H9 (cell line): ENCODE measurements at regions not wholly inside any gene's neighbourhood (a gene's known extent, or its start where the extent isn't known, plus 50 kb on each side); places are given as distances from the start of the nearest gene placed in this dataset.

Experiments used
- DNase-seq: peaks from one replicate; pipeline ENCODE4 v3.0.0-alpha.2; 2017
- H2AFZ ChIP-seq: one replicate; pipeline ENCODE4 v1.6.1; 2013; ENCODE audit warnings: mild to moderate bottlenecking, low read length, control low read depth, moderate library complexity
- H2AK5ac ChIP-seq: 2 replicates; pipeline ENCODE4 v1.6.1; 2013; ENCODE audit warnings: low read length, control low read depth, mixed read lengths; ENCODE audit not compliant: insufficient read length
- H2BK120ac ChIP-seq: one replicate; pipeline ENCODE4 v1.6.1; 2013; ENCODE audit warnings: low read depth, mild to moderate bottlenecking, low read length, control low read depth, inconsistent platforms; ENCODE audit not compliant: poor library complexity, severe bottlenecking
- H2BK12ac ChIP-seq: 2 replicates; pipeline ENCODE4 v1.6.1; 2013; ENCODE audit warnings: low read length, control low read depth, mixed read lengths, low read depth; ENCODE audit not compliant: insufficient read length
- H2BK15ac ChIP-seq: 2 replicates; pipeline ENCODE4 v1.6.1; 2013; ENCODE audit warnings: low read depth, low read length, control low read depth
- H2BK20ac ChIP-seq: one replicate; pipeline ENCODE4 v1.6.1; 2013; ENCODE audit warnings: low read depth, mild to moderate bottlenecking, low read length, control low read depth, inconsistent platforms; ENCODE audit not compliant: poor library complexity, severe bottlenecking
- H2BK5ac ChIP-seq: 2 replicates; pipeline ENCODE4 v1.6.1; 2013; ENCODE audit warnings: low read length, control low read depth, mixed read lengths; ENCODE audit not compliant: insufficient read length
- H3K14ac ChIP-seq: 2 replicates; pipeline ENCODE4 v1.6.1; 2013; ENCODE audit warnings: low read length, control low read depth; ENCODE audit not compliant: insufficient read depth
- H3K18ac ChIP-seq: 2 replicates; pipeline ENCODE4 v1.6.1; 2013; ENCODE audit warnings: low read depth, mild to moderate bottlenecking, mixed read lengths, low read length, control low read depth; ENCODE audit not compliant: insufficient read length
- H3K23ac ChIP-seq: 2 replicates; pipeline ENCODE4 v1.6.1; 2013; ENCODE audit warnings: low read length, control low read depth, mixed read lengths, low read depth; ENCODE audit not compliant: insufficient read length
- H3K23me2 ChIP-seq: 2 replicates; pipeline ENCODE4 v1.6.1; 2013; ENCODE audit warnings: low read depth, mild to moderate bottlenecking, mixed read lengths, low read length, control low read depth; ENCODE audit not compliant: insufficient read length, poor library complexity, severe bottlenecking
- H3K27ac ChIP-seq: 2 replicates; pipeline ENCODE4 v1.5.1; 2013; ENCODE audit warnings: low read length, control low read depth, mixed read lengths, low read depth; ENCODE audit not compliant: insufficient read length
- H3K27me3 ChIP-seq: 2 replicates; pipeline ENCODE4 v1.6.1; 2013; ENCODE audit warnings: low read length, control low read depth, inconsistent platforms; ENCODE audit not compliant: insufficient read depth
- H3K4ac ChIP-seq: 2 replicates; pipeline ENCODE4 v1.6.1; 2013; ENCODE audit warnings: low read depth, mild to moderate bottlenecking, control low read depth, inconsistent platforms, low read length, moderate library complexity
- H3K4me1 ChIP-seq: 2 replicates; pipeline ENCODE4 v1.6.1; 2013; ENCODE audit warnings: low read length, control low read depth, inconsistent platforms; ENCODE audit not compliant: insufficient read depth
- H3K4me2 ChIP-seq: 2 replicates; pipeline ENCODE4 v1.6.1; 2013; ENCODE audit warnings: low read length, control low read depth, mixed read lengths; ENCODE audit not compliant: insufficient read length, insufficient read depth
- H3K56ac ChIP-seq: 2 replicates; pipeline ENCODE4 v1.6.1; 2013; ENCODE audit warnings: low read depth, mild to moderate bottlenecking, mixed read lengths, low read length, control low read depth; ENCODE audit not compliant: insufficient read length
- H3K79me1 ChIP-seq: 2 replicates; pipeline ENCODE4 v1.6.1; 2013; ENCODE audit warnings: low read depth, mild to moderate bottlenecking, moderate library complexity, low read length, control low read depth, inconsistent platforms; ENCODE audit not compliant: insufficient read depth, poor library complexity, severe bottlenecking
- H3K79me2 ChIP-seq: 2 replicates; pipeline ENCODE4 v1.6.1; 2013; ENCODE audit warnings: low read length, control low read depth, inconsistent platforms; ENCODE audit not compliant: insufficient read depth
- H3K9ac ChIP-seq: 2 replicates; pipeline ENCODE4 v1.6.1; 2013; ENCODE audit warnings: low read length, control low read depth, mixed read lengths; ENCODE audit not compliant: insufficient read length; ENCODE audit errors: extremely low read depth
- H3K9me3 ChIP-seq: one replicate; pipeline ENCODE4 v1.6.1; 2013; ENCODE audit warnings: low read depth, low read length, inconsistent platforms; ENCODE audit not compliant: control insufficient read depth
- H3T11ph ChIP-seq: one replicate; pipeline ENCODE4 v1.6.1; 2013; ENCODE audit warnings: mild to moderate bottlenecking, low read length, control low read depth, inconsistent platforms
- H4K20me1 ChIP-seq: one replicate; pipeline ENCODE4 v1.6.1; 2013; ENCODE audit not compliant: control insufficient read depth, insufficient read length, insufficient read depth
- H4K5ac ChIP-seq: 2 replicates; pipeline ENCODE4 v1.6.1; 2013; ENCODE audit warnings: low read depth, mild to moderate bottlenecking, mixed read lengths, low read length, control low read depth; ENCODE audit not compliant: insufficient read length
- H4K8ac ChIP-seq: replicated peaks from 2 replicates; pipeline ENCODE4 v1.6.1; 2013; ENCODE audit warnings: low read length, control low read depth, mixed read lengths, low read depth; ENCODE audit not compliant: insufficient read length
- H4K91ac ChIP-seq: 2 replicates; pipeline ENCODE4 v1.6.1; 2013; ENCODE audit warnings: low read depth, mild to moderate bottlenecking, moderate library complexity, mixed read lengths, low read length, control low read depth; ENCODE audit not compliant: insufficient read length
- H3K27ac Mint-ChIP-seq, 3 experiments: 2 replicates in 2 of 3; 3 replicates in 1 of 3; pipeline ENCODE4 v1.8.0; 2020 to 2021; ENCODE audit warnings: mixed read lengths in 3 of 3, mild to moderate bottlenecking in 1 of 3, moderate library complexity in 1 of 3
- H3K27me3 Mint-ChIP-seq: 2 replicates; pipeline ENCODE4 v1.8.0; 2021; ENCODE audit warnings: low read depth, mild to moderate bottlenecking, moderate library complexity, mixed read lengths
- H3K36me3 Mint-ChIP-seq, 3 experiments: 2 replicates in 2 of 3; 3 replicates in 1 of 3; pipeline ENCODE4 v1.8.0; 2020 to 2021; ENCODE audit warnings: low read depth in 3 of 3, mixed read lengths in 3 of 3; ENCODE audit not compliant: insufficient read depth in 1 of 3
- H3K4me1 Mint-ChIP-seq, 2 experiments: 2 replicates each; pipeline ENCODE4 v1.8.0; 2020; ENCODE audit warnings: mixed read lengths in 2 of 2
- H3K4me3 Mint-ChIP-seq, 2 experiments: 2 replicates in 1 of 2; 3 replicates in 1 of 2; pipeline ENCODE4 v1.8.0; 2020 to 2021; ENCODE audit warnings: mild to moderate bottlenecking in 2 of 2, mixed read lengths in 2 of 2, moderate library complexity in 1 of 2
- H3K9me3 Mint-ChIP-seq, 2 experiments: 2 replicates in 1 of 2; 3 replicates in 1 of 2; pipeline ENCODE4 v1.8.0; 2020; ENCODE audit warnings: mild to moderate bottlenecking in 2 of 2, mixed read lengths in 2 of 2, moderate library complexity in 1 of 2
- WGBS: extraction: QIAGEN DNeasy Blood & Tissue Kit; methylation state at CpG from one replicate; pipeline ENCODE4 v1.1.7; 2013; ENCODE audit warnings: missing lambda C conversion rate, low lambda C conversion rate, mixed read lengths; ENCODE audit not compliant: insufficient read length; ENCODE audit errors: extremely low coverage; 5-methylcytosine and 5-hydroxymethylcytosine counted together
- TF ChIP-seq, protein P1 (sequence below): fragments of 200-600 bp; sonication (generic); conservative IDR thresholded peaks from 3 replicates; pipeline ENCODE4 v1.8.0; 2021; ENCODE audit warnings: antibody characterized with exemption, mild to moderate bottlenecking

DNA sequence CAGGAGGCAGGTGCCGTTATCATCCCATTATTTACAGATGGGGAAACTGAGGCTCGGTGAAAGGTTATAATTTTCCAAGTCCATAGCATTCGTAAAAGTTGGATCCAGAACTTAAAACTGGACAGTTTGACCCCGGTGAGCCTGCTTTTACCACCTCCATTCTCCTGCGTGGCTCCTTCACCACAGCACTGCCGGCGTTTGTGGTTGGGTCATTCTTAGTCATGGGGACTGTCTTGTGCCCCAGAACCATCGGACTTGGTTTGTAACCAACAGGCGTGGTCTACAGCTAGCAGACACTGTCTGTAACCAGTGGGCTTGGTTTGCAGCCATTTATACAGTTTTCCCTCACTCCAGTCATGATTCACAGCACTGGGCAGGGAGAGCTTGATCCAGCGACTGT, 511.3 kb downstream of the NPHP4 start:
- Mint-ChIP-seq H3K4me1 (peaks cover 15 to 24% of the 10 kb centered on the region in 2 experiments), H3K36me3 (no peaks in the 10 kb centered on the region), H3K4me3 (no peak overlapping the region), H3K27ac (no peak overlapping the region), H3K9me3 (no peaks in the 10 kb centered on the region), H3K27me3 (peaks cover 54% of the 10 kb centered on the region)
- WGBS = no CpG with 5 or more reads among the region's 10 CpGs
- H3K27ac ChIP-seq = no peak overlapping the region
- H3K56ac ChIP-seq = no peak overlapping the region
- no peaks in the 10 kb centered on the region for H3K79me2 ChIP-seq
- H3K9ac ChIP-seq = no peak overlapping the region
- no peak overlapping the region for H2AK5ac ChIP-seq
- no peak for DNase-seq
- no peak overlapping the region for H2BK12ac ChIP-seq
- H2AFZ ChIP-seq = no peak overlapping the region
- H4K91ac ChIP-seq = no peak overlapping the region
- no peak overlapping the region for H3K14ac ChIP-seq
- H3T11ph ChIP-seq = no peak overlapping the region
- H3K4ac ChIP-seq = no peak overlapping the region
- H2BK15ac ChIP-seq = no peak overlapping the region
- no peaks in the 10 kb centered on the region for H3K27me3 ChIP-seq
- no peak overlapping the region for H2BK120ac ChIP-seq
- H3K23ac ChIP-seq = no peak overlapping the region
- no peaks in the 10 kb centered on the region for H3K79me1 ChIP-seq
- no peak overlapping the region for H4K8ac ChIP-seq
- H3K18ac ChIP-seq = no peak overlapping the region
- TF ChIP-seq, protein P1, sequence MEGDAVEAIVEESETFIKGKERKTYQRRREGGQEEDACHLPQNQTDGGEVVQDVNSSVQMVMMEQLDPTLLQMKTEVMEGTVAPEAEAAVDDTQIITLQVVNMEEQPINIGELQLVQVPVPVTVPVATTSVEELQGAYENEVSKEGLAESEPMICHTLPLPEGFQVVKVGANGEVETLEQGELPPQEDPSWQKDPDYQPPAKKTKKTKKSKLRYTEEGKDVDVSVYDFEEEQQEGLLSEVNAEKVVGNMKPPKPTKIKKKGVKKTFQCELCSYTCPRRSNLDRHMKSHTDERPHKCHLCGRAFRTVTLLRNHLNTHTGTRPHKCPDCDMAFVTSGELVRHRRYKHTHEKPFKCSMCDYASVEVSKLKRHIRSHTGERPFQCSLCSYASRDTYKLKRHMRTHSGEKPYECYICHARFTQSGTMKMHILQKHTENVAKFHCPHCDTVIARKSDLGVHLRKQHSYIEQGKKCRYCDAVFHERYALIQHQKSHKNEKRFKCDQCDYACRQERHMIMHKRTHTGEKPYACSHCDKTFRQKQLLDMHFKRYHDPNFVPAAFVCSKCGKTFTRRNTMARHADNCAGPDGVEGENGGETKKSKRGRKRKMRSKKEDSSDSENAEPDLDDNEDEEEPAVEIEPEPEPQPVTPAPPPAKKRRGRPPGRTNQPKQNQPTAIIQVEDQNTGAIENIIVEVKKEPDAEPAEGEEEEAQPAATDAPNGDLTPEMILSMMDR = no peak
- H3K9me3 ChIP-seq = no peaks in the 10 kb centered on the region
- H4K5ac ChIP-seq = no peak overlapping the region
- H3K23me2 ChIP-seq = no peaks in the 10 kb centered on the region
- H3K4me2 ChIP-seq = no peak overlapping the region
- no peaks in the 10 kb centered on the region for H3K4me1 ChIP-seq
- no peak overlapping the region for H2BK5ac ChIP-seq
- H4K20me1 ChIP-seq = no peaks in the 10 kb centered on the region
- H2BK20ac ChIP-seq = no peak overlapping the region
